ENCODE measurements at regions not wholly inside any gene's neighbourhood (a gene's known extent, or its start where the extent isn't known, plus 50 kb on each side); places are given as distances from the start of the nearest gene placed in this dataset.

- DNase-seq (ENCODE audit: low spot score) = no peak
- Histone ChIP-seq H3K27ac (no peak overlapping the region), H3K4me3 (no peak overlapping the region)
- TF ChIP-seq CTCF (IDR thresholded peaks at IDR 0.05) = no peak
Measured at GRCh38 chr1:14292520-14292919, 306.0 kb upstream of the KAZN start.

- H3K27ac ChIP-seq = no peak overlapping the region
- TF ChIP-seq CTCF (IDR thresholded peaks at IDR 0.05) = no peak
- DNase-seq (ENCODE audit: low spot score) = no peak
Measured at GRCh38 chr1:14294006-14294405, 304.5 kb upstream of the KAZN start.

GRCh38 chr1:14294860-14295536, 303.5 kb upstream of the KAZN start:
- no peak for DNase-seq (ENCODE audit: low spot score)
- TF ChIP-seq CTCF (IDR thresholded peaks at IDR 0.05) = no peak
- H3K27ac ChIP-seq = no peak overlapping the region
- H3K4me3 ChIP-seq = no peak overlapping the region

More at GRCh38 chr1:14294006-14294405, 304.5 kb upstream of the KAZN start:
- no peak overlapping the region for H3K4me3 ChIP-seq

GRCh38 chr1:14296795-14297194, 301.7 kb upstream of the KAZN start:
- H3K27ac ChIP-seq = no peak overlapping the region
- TF ChIP-seq CTCF (IDR thresholded peaks at IDR 0.05) = no peak

GRCh38 chr1:14297356-14297755, 301.1 kb upstream of the KAZN start:
- H3K27ac ChIP-seq = no peak overlapping the region
- DNase-seq (ENCODE audit: low spot score) = no peak
- no peak overlapping the region for H3K4me3 ChIP-seq
- TF ChIP-seq CTCF (IDR thresholded peaks at IDR 0.05) = no peak

More at GRCh38 chr1:14296795-14297194, 301.7 kb upstream of the KAZN start:
- DNase-seq (ENCODE audit: low spot score) = no peak
- no peak overlapping the region for H3K4me3 ChIP-seq

- Histone ChIP-seq H3K4me3 (no peak overlapping the region), H3K27ac (no peak overlapping the region)
- no peak for TF ChIP-seq CTCF (IDR thresholded peaks at IDR 0.05)
- DNase-seq (ENCODE audit: low spot score) = no peak
Measured at GRCh38 chr1:14298806-14299205, 299.7 kb upstream of the KAZN start.

- Histone ChIP-seq H3K4me3 (no peak overlapping the region), H3K27ac (no peak overlapping the region)
- DNase-seq (ENCODE audit: low spot score) = no peak
- no peak for TF ChIP-seq CTCF (IDR thresholded peaks at IDR 0.05)
Measured at GRCh38 chr1:14300991-14301703, 297.3 kb upstream of the KAZN start.
